ENCODE measurements at regions not wholly inside any gene's neighbourhood (a gene's known extent, or its start where the extent isn't known, plus 50 kb on each side); places are given as distances from the start of the nearest gene placed in this dataset.

- no peak for DNase-seq
These were observed 78.9 kb upstream of the CAMK1G start for GRCh38 chr1:209504571-209504970.

GRCh38 chr1:209505044-209505443 is 78.5 kb upstream of the CAMK1G start:
- DNase-seq: no peak

GRCh38 chr1:209506101-209506500 is 77.4 kb upstream of the CAMK1G start:
- no peak for DNase-seq

GRCh38 chr1:209509039-209509438 is 74.5 kb upstream of the CAMK1G start:
- DNase-seq: no peak

- DNase-seq: no peak
These were observed 73.5 kb upstream of the CAMK1G start for GRCh38 chr1:209510063-209510462.

GRCh38 chr1:209511169-209511568 is 72.3 kb upstream of the CAMK1G start:
- no peak for DNase-seq

GRCh38 chr1:209512821-209513220 is 70.7 kb upstream of the CAMK1G start:
- no peak for DNase-seq

GRCh38 chr1:209513226-209513625 is 70.3 kb upstream of the CAMK1G start:
- DNase-seq: no peak

- DNase-seq: no peak
These were observed 66.5 kb upstream of the CAMK1G start for GRCh38 chr1:209516771-209517680.

- DNase-seq: no peak
These were observed 65.8 kb upstream of the CAMK1G start for GRCh38 chr1:209517681-209518050.

- no peak for DNase-seq
These were observed 63.7 kb upstream of the CAMK1G start for GRCh38 chr1:209519786-209520185.

- no peak for DNase-seq
These were observed 60.7 kb upstream of the CAMK1G start for GRCh38 chr1:209522826-209523225.

- no peak for DNase-seq
These were observed 57.4 kb upstream of the CAMK1G start for GRCh38 chr1:209526137-209526536.

- DNase-seq: no peak
These were observed 56.1 kb upstream of the CAMK1G start for GRCh38 chr1:209527372-209527771.

- DNase-seq: no peak
These were observed 55.4 kb upstream of the CAMK1G start for GRCh38 chr1:209527993-209528717.

GRCh38 chr1:209529233-209529632 is 54.3 kb upstream of the CAMK1G start:
- DNase-seq: no peak

GRCh38 chr1:209531006-209531405 is 52.5 kb upstream of the CAMK1G start:
- DNase-seq: no peak

GRCh38 chr1:209531549-209531948 is 52.0 kb upstream of the CAMK1G start:
- DNase-seq: no peak

Measured in activated CD4-positive, alpha-beta T cell treated with anti-CD3 and anti-CD28 coated beads, Interleukin-2, amount 50 U/mL, for 4 hours (primary cell).